ENCODE measurements at regions not wholly inside any gene's neighbourhood (a gene's known extent, or its start where the extent isn't known, plus 50 kb on each side); places are given as distances from the start of the nearest gene placed in this dataset.

- no peak for ATAC-seq
- TF ChIP-seq ZNF70 (CRISPR knock-in tag; IDR thresholded peaks at IDR 0.05), result no peak
Observed at GRCh38 chr9:135340726-135341475, 138.7 kb upstream of the PPP1R26 start.

- no peak for ATAC-seq
Observed at GRCh38 chr9:135341612-135342169, 137.9 kb upstream of the PPP1R26 start.

GRCh38 chr9:135342206-135343130, 137.1 kb upstream of the PPP1R26 start:
- no peak for TF ChIP-seq GLIS3 (CRISPR knock-in tag; IDR thresholded peaks at IDR 0.05)
- TF ChIP-seq OSR1 (CRISPR knock-in tag; IDR thresholded peaks at IDR 0.05), result no peak
- no peak for TF ChIP-seq ZNF70 (CRISPR knock-in tag; IDR thresholded peaks at IDR 0.05)
- no peak for TF ChIP-seq CSRNP3 (CRISPR knock-in tag; IDR thresholded peaks at IDR 0.05)
- no peak for TF ChIP-seq BACH2 (CRISPR knock-in tag; IDR thresholded peaks at IDR 0.05; ENCODE audit: borderline replicate concordance)
- TF ChIP-seq ZNF8 (CRISPR knock-in tag; IDR thresholded peaks at IDR 0.05), result no peak
- TF ChIP-seq TOX (CRISPR knock-in tag; IDR thresholded peaks at IDR 0.05; ENCODE audit: borderline replicate concordance), result no peak
- no peak for TF ChIP-seq ZNF565 (CRISPR knock-in tag; conservative IDR thresholded peaks at IDR 0.05; ENCODE audit: low read depth)
- no peak for TF ChIP-seq ESRRG (CRISPR knock-in tag; IDR thresholded peaks at IDR 0.05)
- no peak for TF ChIP-seq ISL1 (CRISPR knock-in tag; IDR thresholded peaks at IDR 0.05)
- TF ChIP-seq ZFP3 (CRISPR knock-in tag; IDR thresholded peaks at IDR 0.05), result no peak
- no peak for TF ChIP-seq POU6F1 (CRISPR knock-in tag; IDR thresholded peaks at IDR 0.05; ENCODE audit: borderline replicate concordance, low read depth)
- no peak for TF ChIP-seq RARB (CRISPR knock-in tag; IDR thresholded peaks at IDR 0.05)
- no peak for ATAC-seq

More at GRCh38 chr9:135341612-135342169, 137.9 kb upstream of the PPP1R26 start:
- TF ChIP-seq CSRNP3 (CRISPR knock-in tag; IDR thresholded peaks at IDR 0.05) (no peak), ZFP3 (CRISPR knock-in tag; IDR thresholded peaks at IDR 0.05) (no peak), TOX (CRISPR knock-in tag; IDR thresholded peaks at IDR 0.05; ENCODE audit: borderline replicate concordance) (no peak), BACH2 (CRISPR knock-in tag; IDR thresholded peaks at IDR 0.05; ENCODE audit: borderline replicate concordance) (no peak), ZFP30 (CRISPR knock-in tag; IDR thresholded peaks at IDR 0.05) (no peak), POU6F1 (CRISPR knock-in tag; IDR thresholded peaks at IDR 0.05; ENCODE audit: borderline replicate concordance, low read depth) (no peak), TSHZ2 (CRISPR knock-in tag; IDR thresholded peaks at IDR 0.05) (no peak), ZNF70 (CRISPR knock-in tag; IDR thresholded peaks at IDR 0.05) (no peak), ZC3H10 (CRISPR knock-in tag; IDR thresholded peaks at IDR 0.05) (no peak), PPARA (CRISPR knock-in tag; IDR thresholded peaks at IDR 0.05; ENCODE audit: borderline replicate concordance) (no peak)

All from SK-N-SH treated with all-trans-retinoic acid at 6 μM for 48 hours (cell line).